ENCODE measurements at regions not wholly inside any gene's neighbourhood (a gene's known extent, or its start where the extent isn't known, plus 50 kb on each side); places are given as distances from the start of the nearest gene placed in this dataset.
"Not testable (repeated sequence)": the region's sequence is repeated elsewhere in the genome, so short reads cannot be mapped to it uniquely, and the experiment has no call there.

GRCh38 chrX:65971151-65971550, 68.7 kb downstream of the VSIG4 start:
- no peaks in the 10 kb centered on the region for H3K27me3 ChIP-seq (replicated peaks; ENCODE audit: control insufficient read depth, insufficient read depth, low read length)
- no peak overlapping the region for H3K4me3 ChIP-seq (replicated peaks; ENCODE audit: low read depth, low read length)
- no peak for TF ChIP-seq CTCF (IDR thresholded peaks at IDR 0.05; ENCODE audit: insufficient read depth, low read length, poor library complexity, severe bottlenecking)
- H3K36me3 ChIP-seq (ENCODE audit: control insufficient read depth, insufficient read depth, low read length) = no peaks in the 10 kb centered on the region
- no peak for DNase-seq (ENCODE audit: extremely low read depth, insufficient read length)

GRCh38 chrX:65967159-65967558, 72.7 kb downstream of the VSIG4 start:
- not testable (repeated sequence) for H3K36me3 ChIP-seq (ENCODE audit: control insufficient read depth, insufficient read depth, low read length); H3K27me3 ChIP-seq (replicated peaks; ENCODE audit: control insufficient read depth, insufficient read depth, low read length); H3K4me3 ChIP-seq (replicated peaks; ENCODE audit: low read depth, low read length); DNase-seq (ENCODE audit: extremely low read depth, insufficient read length)

- H3K27me3 ChIP-seq (replicated peaks; ENCODE audit: control insufficient read depth, insufficient read depth, low read length) = no peaks in the 10 kb centered on the region
- no peak overlapping the region for H3K4me3 ChIP-seq (replicated peaks; ENCODE audit: low read depth, low read length)
- no peak for TF ChIP-seq CTCF (IDR thresholded peaks at IDR 0.05; ENCODE audit: insufficient read depth, low read length, poor library complexity, severe bottlenecking)
- no peaks in the 10 kb centered on the region for H3K36me3 ChIP-seq (ENCODE audit: control insufficient read depth, insufficient read depth, low read length)
- no peak for DNase-seq (ENCODE audit: extremely low read depth, insufficient read length)
Observed at GRCh38 chrX:65961714-65962113, 78.2 kb downstream of the VSIG4 start.

DNA sequence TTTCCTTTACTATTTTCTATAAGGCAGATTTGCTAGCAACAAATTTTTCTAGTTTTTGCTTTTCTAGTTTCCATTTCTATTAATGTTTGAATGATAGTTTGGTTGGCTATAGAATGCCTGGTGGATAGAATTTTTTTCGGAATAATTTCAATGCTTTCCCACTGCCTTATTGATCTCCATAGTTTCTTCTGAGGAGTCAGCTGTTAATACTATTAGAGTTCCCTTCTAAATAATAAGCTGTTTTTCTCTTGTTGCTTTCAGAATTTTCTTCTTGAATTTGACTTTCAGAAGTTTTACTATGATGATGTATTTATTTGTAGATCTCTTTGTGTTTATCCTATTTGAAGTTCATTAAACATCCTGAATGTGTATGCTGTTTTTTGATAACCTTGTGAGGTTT, 91.8 kb downstream of the VSIG4 start:
- no peaks in the 10 kb centered on the region for H3K36me3 ChIP-seq (ENCODE audit: control insufficient read depth, insufficient read depth, low read length)
- H3K4me3 ChIP-seq (replicated peaks; ENCODE audit: low read depth, low read length) = no peak overlapping the region
- TF ChIP-seq CTCF (IDR thresholded peaks at IDR 0.05; ENCODE audit: insufficient read depth, low read length, poor library complexity, severe bottlenecking) = no peak
- DNase-seq (ENCODE audit: extremely low read depth, insufficient read length) = no peak
- no peaks in the 10 kb centered on the region for H3K27me3 ChIP-seq (replicated peaks; ENCODE audit: control insufficient read depth, insufficient read depth, low read length)

DNA sequence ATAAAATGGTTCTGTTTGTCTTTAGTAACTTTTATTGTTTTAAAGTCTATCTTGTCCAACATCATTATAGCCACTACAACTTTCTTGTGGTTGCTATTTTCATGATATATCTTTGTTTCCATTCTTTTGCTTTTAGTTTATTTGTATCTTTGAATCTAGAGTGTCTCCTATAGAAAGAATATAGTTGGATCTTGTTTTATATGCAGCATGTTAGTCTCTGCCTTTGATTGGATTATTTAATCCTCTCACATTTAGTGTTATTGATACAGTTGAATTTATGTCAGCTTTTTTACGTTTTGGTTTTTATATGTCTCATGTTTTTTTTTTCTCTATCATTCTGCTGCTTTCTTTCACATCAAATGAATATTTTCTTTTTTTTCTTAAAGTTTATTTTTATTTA, 98.1 kb downstream of the VSIG4 start:
- Histone ChIP-seq H3K27me3 (replicated peaks; ENCODE audit: control insufficient read depth, insufficient read depth, low read length) (no peaks in the 10 kb centered on the region), H3K36me3 (ENCODE audit: control insufficient read depth, insufficient read depth, low read length) (no peaks in the 10 kb centered on the region)
- no peak for DNase-seq (ENCODE audit: extremely low read depth, insufficient read length)

GRCh38 chrX:65933085-65933589, 106.7 kb downstream of the VSIG4 start:
- no peak for DNase-seq (ENCODE audit: extremely low read depth, insufficient read length)
- Histone ChIP-seq H3K27me3 (replicated peaks; ENCODE audit: control insufficient read depth, insufficient read depth, low read length) (no peaks in the 10 kb centered on the region), H3K36me3 (ENCODE audit: control insufficient read depth, insufficient read depth, low read length) (no peaks in the 10 kb centered on the region), H3K4me3 (replicated peaks; ENCODE audit: low read depth, low read length) (no peak overlapping the region)
- TF ChIP-seq CTCF (IDR thresholded peaks at IDR 0.05; ENCODE audit: insufficient read depth, low read length, poor library complexity, severe bottlenecking) = no peak

More for the DNA sequence above, 98.1 kb downstream of the VSIG4 start:
- no peak overlapping the region for H3K4me3 ChIP-seq (replicated peaks; ENCODE audit: low read depth, low read length)
- no peak for TF ChIP-seq CTCF (IDR thresholded peaks at IDR 0.05; ENCODE audit: insufficient read depth, low read length, poor library complexity, severe bottlenecking)

All from GM06990 (cell line).